H1 (cell line): ENCODE measurements at regions not wholly inside any gene's neighbourhood (a gene's known extent, or its start where the extent isn't known, plus 50 kb on each side); places are given as distances from the start of the nearest gene placed in this dataset.

Experiments used
- BCL11A ChIP-seq, 2 experiments: IDR thresholded peaks; one replicate each; pipeline ENCODE4 v1.6.1; 2011; ENCODE audit warnings: low read depth in 2 of 2, low read length in 2 of 2, mild to moderate bottlenecking in 2 of 2
- CHD2 ChIP-seq: IDR thresholded peaks from 2 replicates; pipeline ENCODE4 v1.6.1; 2012; ENCODE audit warnings: low read length, improper control_type of control experiment
- CTCF ChIP-seq, 3 experiments: IDR thresholded peaks; 1 replicate in 2 of 3; 2 replicates in 1 of 3; pipeline versions ENCODE4 v1.5.1 to v1.6.1; 2011; ENCODE audit warnings: low read length in 3 of 3, mild to moderate bottlenecking in 3 of 3, inconsistent platforms in 2 of 3, low read depth in 1 of 3, moderate library complexity in 1 of 3; ENCODE audit not compliant: insufficient read depth in 1 of 3; ENCODE audit errors: control extremely low read depth in 1 of 3
- EGR1 ChIP-seq: IDR thresholded peaks from 2 replicates; pipeline ENCODE4 v1.6.1; 2011; ENCODE audit warnings: low read depth, low read length, borderline replicate concordance
- EZH2 ChIP-seq: fragments of 200-600 bp; sonication (generic); IDR thresholded peaks from 2 replicates; pipeline ENCODE4 v1.7.1; 2012; ENCODE audit warnings: low read depth, mild to moderate bottlenecking, moderate library complexity, low read length, inconsistent platforms; ENCODE audit not compliant: severe bottlenecking
- GABPA ChIP-seq: IDR thresholded peaks from 2 replicates; pipeline ENCODE4 v1.6.1; 2011; ENCODE audit warnings: mild to moderate bottlenecking, low read length, moderate library complexity, borderline replicate concordance; ENCODE audit not compliant: insufficient read depth
- POLR2A ChIP-seq, 2 experiments: IDR thresholded peaks; 1 replicate in 1 of 2; 2 replicates in 1 of 2; pipeline ENCODE4 v1.6.1; 2011; ENCODE audit warnings: low read depth in 2 of 2, low read length in 2 of 2, mild to moderate bottlenecking in 2 of 2; ENCODE audit errors: control extremely low read depth in 1 of 2
- SUZ12 ChIP-seq: fragments of 200-600 bp; sonication (generic); IDR thresholded peaks from 2 replicates; pipeline ENCODE4 v1.6.1; 2012; ENCODE audit warnings: mild to moderate bottlenecking, inconsistent platforms, low read length, moderate library complexity, mixed read lengths
- TF ChIP-seq, protein P1 (sequence below): IDR thresholded peaks from 2 replicates; pipeline ENCODE4 v1.6.1; 2011; ENCODE audit warnings: low read length, improper control_type of control experiment

DNA sequence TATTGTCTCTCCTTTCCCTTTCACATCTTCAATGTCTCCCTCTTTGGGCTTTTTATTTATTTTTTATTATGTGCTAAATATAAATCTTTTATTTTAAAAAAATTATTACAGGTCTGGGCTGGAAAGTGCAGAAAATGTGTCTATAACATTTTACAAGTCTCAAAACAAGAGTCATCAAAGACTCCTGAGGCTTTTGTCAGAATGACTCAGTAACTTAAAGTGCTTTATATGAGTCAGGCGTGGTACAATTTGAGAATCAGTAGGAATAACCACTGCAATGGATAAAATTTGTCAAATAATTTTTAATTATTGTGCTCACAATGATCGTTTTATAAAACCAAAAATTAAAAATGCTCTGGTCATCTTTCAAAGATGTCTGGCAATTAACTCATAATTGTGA lies 193.9 kb downstream of the MMUT start:
- TF ChIP-seq SUZ12 (no peak), CTCF (IDR thresholded peaks at IDR 0.05; ENCODE audit: control extremely low read depth in 1 of 3, insufficient read depth in 1 of 3, low read depth in 1 of 3, low read length in 3 of 3) (no peak), BCL11A (IDR thresholded peaks at IDR 0.05; ENCODE audit: low read depth in 2 of 2, low read length in 2 of 2) (no peak), POLR2A (IDR thresholded peaks at IDR 0.05; ENCODE audit: control extremely low read depth in 1 of 2, low read depth in 2 of 2, low read length in 2 of 2) (no peak), GABPA (no peak), EZH2 (no peak), EGR1 (no peak), CHD2 (no peak)
- TF ChIP-seq, protein P1, sequence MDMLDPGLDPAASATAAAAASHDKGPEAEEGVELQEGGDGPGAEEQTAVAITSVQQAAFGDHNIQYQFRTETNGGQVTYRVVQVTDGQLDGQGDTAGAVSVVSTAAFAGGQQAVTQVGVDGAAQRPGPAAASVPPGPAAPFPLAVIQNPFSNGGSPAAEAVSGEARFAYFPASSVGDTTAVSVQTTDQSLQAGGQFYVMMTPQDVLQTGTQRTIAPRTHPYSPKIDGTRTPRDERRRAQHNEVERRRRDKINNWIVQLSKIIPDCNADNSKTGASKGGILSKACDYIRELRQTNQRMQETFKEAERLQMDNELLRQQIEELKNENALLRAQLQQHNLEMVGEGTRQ, result no peak
